ENCODE measurements at regions not wholly inside any gene's neighbourhood (a gene's known extent, or its start where the extent isn't known, plus 50 kb on each side); places are given as distances from the start of the nearest gene placed in this dataset.

DNA sequence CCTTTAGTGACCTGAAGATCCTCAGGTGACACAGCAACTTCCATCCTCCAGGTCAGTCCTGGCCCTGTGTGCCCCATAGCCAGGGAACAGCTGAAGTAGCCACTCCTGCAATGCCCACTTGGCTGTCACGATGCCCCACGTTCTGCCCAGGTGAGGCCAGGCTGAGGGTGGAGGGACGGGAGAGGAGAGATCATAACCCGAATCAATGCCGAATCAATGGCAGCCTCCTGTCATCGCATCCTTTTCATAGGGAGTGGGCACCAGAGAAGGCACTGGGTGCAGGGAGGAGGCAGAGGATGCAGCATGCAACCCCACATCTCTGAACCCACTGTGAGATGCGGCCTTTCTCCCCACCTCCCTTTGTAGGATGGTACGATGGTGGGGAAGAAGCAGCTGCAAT lies 75.3 kb upstream of the EPC2 start:
- TF ChIP-seq, protein P1, sequence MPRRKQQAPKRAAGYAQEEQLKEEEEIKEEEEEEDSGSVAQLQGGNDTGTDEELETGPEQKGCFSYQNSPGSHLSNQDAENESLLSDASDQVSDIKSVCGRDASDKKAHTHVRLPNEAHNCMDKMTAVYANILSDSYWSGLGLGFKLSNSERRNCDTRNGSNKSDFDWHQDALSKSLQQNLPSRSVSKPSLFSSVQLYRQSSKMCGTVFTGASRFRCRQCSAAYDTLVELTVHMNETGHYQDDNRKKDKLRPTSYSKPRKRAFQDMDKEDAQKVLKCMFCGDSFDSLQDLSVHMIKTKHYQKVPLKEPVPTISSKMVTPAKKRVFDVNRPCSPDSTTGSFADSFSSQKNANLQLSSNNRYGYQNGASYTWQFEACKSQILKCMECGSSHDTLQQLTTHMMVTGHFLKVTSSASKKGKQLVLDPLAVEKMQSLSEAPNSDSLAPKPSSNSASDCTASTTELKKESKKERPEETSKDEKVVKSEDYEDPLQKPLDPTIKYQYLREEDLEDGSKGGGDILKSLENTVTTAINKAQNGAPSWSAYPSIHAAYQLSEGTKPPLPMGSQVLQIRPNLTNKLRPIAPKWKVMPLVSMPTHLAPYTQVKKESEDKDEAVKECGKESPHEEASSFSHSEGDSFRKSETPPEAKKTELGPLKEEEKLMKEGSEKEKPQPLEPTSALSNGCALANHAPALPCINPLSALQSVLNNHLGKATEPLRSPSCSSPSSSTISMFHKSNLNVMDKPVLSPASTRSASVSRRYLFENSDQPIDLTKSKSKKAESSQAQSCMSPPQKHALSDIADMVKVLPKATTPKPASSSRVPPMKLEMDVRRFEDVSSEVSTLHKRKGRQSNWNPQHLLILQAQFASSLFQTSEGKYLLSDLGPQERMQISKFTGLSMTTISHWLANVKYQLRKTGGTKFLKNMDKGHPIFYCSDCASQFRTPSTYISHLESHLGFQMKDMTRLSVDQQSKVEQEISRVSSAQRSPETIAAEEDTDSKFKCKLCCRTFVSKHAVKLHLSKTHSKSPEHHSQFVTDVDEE (CRISPR knock-in tag; IDR thresholded peaks at IDR 0.05) = no peak
- TF ChIP-seq RARB (CRISPR knock-in tag; IDR thresholded peaks at IDR 0.05) (no peak), BACH2 (CRISPR knock-in tag; IDR thresholded peaks at IDR 0.05; ENCODE audit: borderline replicate concordance) (no peak), ISL1 (CRISPR knock-in tag; IDR thresholded peaks at IDR 0.05) (no peak), ZFP3 (CRISPR knock-in tag; IDR thresholded peaks at IDR 0.05) (no peak), TOX (CRISPR knock-in tag; IDR thresholded peaks at IDR 0.05; ENCODE audit: borderline replicate concordance) (no peak), ARNTL (CRISPR knock-in tag; IDR thresholded peaks at IDR 0.05; ENCODE audit: borderline replicate concordance, low read depth) (no peak), TCF4 (CRISPR knock-in tag; IDR thresholded peaks at IDR 0.05; ENCODE audit: borderline replicate concordance) (no peak), ZFP30 (CRISPR knock-in tag; IDR thresholded peaks at IDR 0.05) (no peak), ESRRG (CRISPR knock-in tag; IDR thresholded peaks at IDR 0.05) (no peak), OSR1 (CRISPR knock-in tag; IDR thresholded peaks at IDR 0.05) (no peak), ZNF70 (CRISPR knock-in tag; IDR thresholded peaks at IDR 0.05) (no peak), SNAI2 (CRISPR knock-in tag; IDR thresholded peaks at IDR 0.05) (no peak), CSDC2 (CRISPR knock-in tag; IDR thresholded peaks at IDR 0.05) (no peak), ZNF565 (CRISPR knock-in tag; conservative IDR thresholded peaks at IDR 0.05; ENCODE audit: low read depth) (no peak), GLIS3 (CRISPR knock-in tag; IDR thresholded peaks at IDR 0.05) (no peak)
- TF ChIP-seq, protein P2, sequence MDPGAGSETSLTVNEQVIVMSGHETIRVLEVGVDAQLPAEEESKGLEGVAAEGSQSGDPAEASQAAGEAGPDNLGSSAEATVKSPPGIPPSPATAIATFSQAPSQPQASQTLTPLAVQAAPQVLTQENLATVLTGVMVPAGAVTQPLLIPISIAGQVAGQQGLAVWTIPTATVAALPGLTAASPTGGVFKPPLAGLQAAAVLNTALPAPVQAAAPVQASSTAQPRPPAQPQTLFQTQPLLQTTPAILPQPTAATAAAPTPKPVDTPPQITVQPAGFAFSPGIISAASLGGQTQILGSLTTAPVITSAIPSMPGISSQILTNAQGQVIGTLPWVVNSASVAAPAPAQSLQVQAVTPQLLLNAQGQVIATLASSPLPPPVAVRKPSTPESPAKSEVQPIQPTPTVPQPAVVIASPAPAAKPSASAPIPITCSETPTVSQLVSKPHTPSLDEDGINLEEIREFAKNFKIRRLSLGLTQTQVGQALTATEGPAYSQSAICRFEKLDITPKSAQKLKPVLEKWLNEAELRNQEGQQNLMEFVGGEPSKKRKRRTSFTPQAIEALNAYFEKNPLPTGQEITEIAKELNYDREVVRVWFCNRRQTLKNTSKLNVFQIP (CRISPR knock-in tag; IDR thresholded peaks at IDR 0.05; ENCODE audit: borderline replicate concordance, low read depth) = no peak
- ATAC-seq = no peak

DNA sequence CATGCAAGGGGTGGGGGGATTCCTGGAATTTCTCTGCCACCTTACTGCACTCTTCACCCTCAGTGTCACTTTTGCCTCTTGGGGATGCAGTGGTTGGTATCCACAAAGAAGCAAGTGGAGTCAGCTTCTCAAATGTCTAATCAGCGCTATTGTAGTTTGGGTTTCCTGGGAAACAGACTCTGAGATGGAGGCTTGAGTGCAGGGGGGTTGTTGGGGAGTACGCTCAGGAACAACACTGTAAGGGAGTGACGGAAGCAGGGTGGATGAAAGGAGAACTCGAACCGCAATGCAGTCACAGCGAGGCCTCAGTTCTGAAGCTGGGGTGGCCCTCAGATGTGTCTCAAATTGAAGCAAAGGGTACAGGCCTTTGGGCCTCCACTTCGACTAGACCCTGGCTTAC lies 73.6 kb upstream of the EPC2 start:
- TF ChIP-seq RARB (CRISPR knock-in tag; IDR thresholded peaks at IDR 0.05) = no peak
- TF ChIP-seq, protein P3, sequence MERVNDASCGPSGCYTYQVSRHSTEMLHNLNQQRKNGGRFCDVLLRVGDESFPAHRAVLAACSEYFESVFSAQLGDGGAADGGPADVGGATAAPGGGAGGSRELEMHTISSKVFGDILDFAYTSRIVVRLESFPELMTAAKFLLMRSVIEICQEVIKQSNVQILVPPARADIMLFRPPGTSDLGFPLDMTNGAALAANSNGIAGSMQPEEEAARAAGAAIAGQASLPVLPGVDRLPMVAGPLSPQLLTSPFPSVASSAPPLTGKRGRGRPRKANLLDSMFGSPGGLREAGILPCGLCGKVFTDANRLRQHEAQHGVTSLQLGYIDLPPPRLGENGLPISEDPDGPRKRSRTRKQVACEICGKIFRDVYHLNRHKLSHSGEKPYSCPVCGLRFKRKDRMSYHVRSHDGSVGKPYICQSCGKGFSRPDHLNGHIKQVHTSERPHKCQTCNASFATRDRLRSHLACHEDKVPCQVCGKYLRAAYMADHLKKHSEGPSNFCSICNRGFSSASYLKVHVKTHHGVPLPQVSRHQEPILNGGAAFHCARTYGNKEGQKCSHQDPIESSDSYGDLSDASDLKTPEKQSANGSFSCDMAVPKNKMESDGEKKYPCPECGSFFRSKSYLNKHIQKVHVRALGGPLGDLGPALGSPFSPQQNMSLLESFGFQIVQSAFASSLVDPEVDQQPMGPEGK (CRISPR knock-in tag; IDR thresholded peaks at IDR 0.05; ENCODE audit: borderline replicate concordance) = no peak
- TF ChIP-seq CSDC2 (CRISPR knock-in tag; IDR thresholded peaks at IDR 0.05) = no peak
- no peak for TF ChIP-seq SNAI2 (CRISPR knock-in tag; IDR thresholded peaks at IDR 0.05)
- no peak for TF ChIP-seq ZFP3 (CRISPR knock-in tag; IDR thresholded peaks at IDR 0.05)
- TF ChIP-seq ZNF8 (CRISPR knock-in tag; IDR thresholded peaks at IDR 0.05) = no peak
- TF ChIP-seq ZNF565 (CRISPR knock-in tag; conservative IDR thresholded peaks at IDR 0.05; ENCODE audit: low read depth) = no peak
- TF ChIP-seq, protein P4, sequence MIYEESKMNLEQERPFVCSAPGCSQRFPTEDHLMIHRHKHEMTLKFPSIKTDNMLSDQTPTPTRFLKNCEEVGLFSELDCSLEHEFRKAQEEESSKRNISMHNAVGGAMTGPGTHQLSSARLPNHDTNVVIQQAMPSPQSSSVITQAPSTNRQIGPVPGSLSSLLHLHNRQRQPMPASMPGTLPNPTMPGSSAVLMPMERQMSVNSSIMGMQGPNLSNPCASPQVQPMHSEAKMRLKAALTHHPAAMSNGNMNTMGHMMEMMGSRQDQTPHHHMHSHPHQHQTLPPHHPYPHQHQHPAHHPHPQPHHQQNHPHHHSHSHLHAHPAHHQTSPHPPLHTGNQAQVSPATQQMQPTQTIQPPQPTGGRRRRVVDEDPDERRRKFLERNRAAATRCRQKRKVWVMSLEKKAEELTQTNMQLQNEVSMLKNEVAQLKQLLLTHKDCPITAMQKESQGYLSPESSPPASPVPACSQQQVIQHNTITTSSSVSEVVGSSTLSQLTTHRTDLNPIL (CRISPR knock-in tag; IDR thresholded peaks at IDR 0.05; ENCODE audit: low read depth) = no peak
- TF ChIP-seq, protein P1 (CRISPR knock-in tag; IDR thresholded peaks at IDR 0.05) = no peak
- no peak for TF ChIP-seq ZC3H10 (CRISPR knock-in tag; IDR thresholded peaks at IDR 0.05)
- no peak for TF ChIP-seq ARNTL (CRISPR knock-in tag; IDR thresholded peaks at IDR 0.05; ENCODE audit: borderline replicate concordance, low read depth)
- TF ChIP-seq, protein P5, sequence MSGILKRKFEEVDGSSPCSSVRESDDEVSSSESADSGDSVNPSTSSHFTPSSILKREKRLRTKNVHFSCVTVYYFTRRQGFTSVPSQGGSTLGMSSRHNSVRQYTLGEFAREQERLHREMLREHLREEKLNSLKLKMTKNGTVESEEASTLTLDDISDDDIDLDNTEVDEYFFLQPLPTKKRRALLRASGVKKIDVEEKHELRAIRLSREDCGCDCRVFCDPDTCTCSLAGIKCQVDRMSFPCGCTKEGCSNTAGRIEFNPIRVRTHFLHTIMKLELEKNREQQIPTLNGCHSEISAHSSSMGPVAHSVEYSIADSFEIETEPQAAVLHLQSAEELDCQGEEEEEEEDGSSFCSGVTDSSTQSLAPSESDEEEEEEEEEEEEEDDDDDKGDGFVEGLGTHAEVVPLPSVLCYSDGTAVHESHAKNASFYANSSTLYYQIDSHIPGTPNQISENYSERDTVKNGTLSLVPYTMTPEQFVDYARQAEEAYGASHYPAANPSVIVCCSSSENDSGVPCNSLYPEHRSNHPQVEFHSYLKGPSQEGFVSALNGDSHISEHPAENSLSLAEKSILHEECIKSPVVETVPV (CRISPR knock-in tag; IDR thresholded peaks at IDR 0.05) = no peak
- no peak for TF ChIP-seq TCF4 (CRISPR knock-in tag; IDR thresholded peaks at IDR 0.05; ENCODE audit: borderline replicate concordance)
- TF ChIP-seq ZNF70 (CRISPR knock-in tag; IDR thresholded peaks at IDR 0.05) = no peak
- no peak for ATAC-seq

Data from SK-N-SH treated with all-trans-retinoic acid at 6 μM for 48 hours (cell line).